ENCODE measurements at regions not wholly inside any gene's neighbourhood (a gene's known extent, or its start where the extent isn't known, plus 50 kb on each side); places are given as distances from the start of the nearest gene placed in this dataset.

GRCh38 chr9:108209132-108209685, 646.6 kb downstream of the ACTL7B start:
- Histone ChIP-seq H3K27me3 (ENCODE audit: control insufficient read depth in 2 of 2, insufficient read depth in 1 of 2, low read length in 1 of 2) (no peaks in the 10 kb centered on the region), H3K27ac (ENCODE audit: low read depth in 1 of 2, low read length in 1 of 2) (no peak overlapping the region), H3K36me3 (ENCODE audit: control insufficient read depth in 2 of 2, insufficient read depth in 2 of 2, low read length in 1 of 2) (no peaks in the 10 kb centered on the region), H3K4me1 (ENCODE audit: control insufficient read depth in 2 of 2, insufficient read depth in 2 of 2, low read length in 2 of 2) (no peaks in the 10 kb centered on the region), H3K9me3 (ENCODE audit: control insufficient read depth in 2 of 2, insufficient read depth in 1 of 2, low read length in 1 of 2) (no peaks in the 10 kb centered on the region), H3K4me3 (ENCODE audit: low read length in 2 of 2) (no peak overlapping the region)
- DNase-seq (ENCODE audit: low read depth in 6 of 9, low spot score in 9 of 9): no peak
- WGBS: 24% methylated on average over 5 of the region's 5 CpGs

- H3K4me3 ChIP-seq (ENCODE audit: low read length in 2 of 2): no peak overlapping the region
- no peaks in the 10 kb centered on the region for H3K36me3 ChIP-seq (ENCODE audit: control insufficient read depth in 2 of 2, insufficient read depth in 2 of 2, low read length in 1 of 2)
- no peak for DNase-seq (ENCODE audit: low read depth in 6 of 9, low spot score in 9 of 9)
- H3K4me1 ChIP-seq (ENCODE audit: control insufficient read depth in 2 of 2, insufficient read depth in 2 of 2, low read length in 2 of 2): no peaks in the 10 kb centered on the region
- 97% methylated on average over 7 of the region's 7 CpGs for WGBS
- no peaks in the 10 kb centered on the region for H3K9me3 ChIP-seq (ENCODE audit: control insufficient read depth in 2 of 2, insufficient read depth in 1 of 2, low read length in 1 of 2)
- H3K27ac ChIP-seq (ENCODE audit: low read depth in 1 of 2, low read length in 1 of 2): no peak overlapping the region
- H3K27me3 ChIP-seq (ENCODE audit: control insufficient read depth in 2 of 2, insufficient read depth in 1 of 2, low read length in 1 of 2): no peaks in the 10 kb centered on the region
These were observed 648.1 kb downstream of the ACTL7B start for GRCh38 chr9:108207561-108208165.

DNA sequence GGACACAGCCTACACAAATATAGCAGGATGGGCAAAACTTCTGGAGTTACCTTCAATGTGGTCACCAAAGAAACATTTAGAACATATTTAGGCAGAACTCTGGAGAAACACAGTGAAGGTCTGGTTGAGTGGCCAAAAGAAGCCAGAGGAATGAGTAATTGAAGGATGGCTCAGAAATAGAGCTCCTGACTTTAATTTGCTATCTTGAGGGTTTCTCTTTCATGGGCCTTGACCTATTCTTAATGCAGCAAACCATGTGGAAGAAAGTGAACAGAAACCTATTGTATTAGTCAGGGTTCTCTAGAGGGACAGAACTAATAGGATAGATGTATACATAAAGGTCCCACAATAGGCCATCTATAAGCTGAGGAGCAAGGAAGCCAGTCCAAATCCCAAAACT, 650.5 kb downstream of the ACTL7B start:
- H3K4me3 ChIP-seq (ENCODE audit: low read length in 2 of 2): no peak overlapping the region
- H3K27ac ChIP-seq (ENCODE audit: low read depth in 1 of 2, low read length in 1 of 2): no peak overlapping the region
- H3K9me3 ChIP-seq (ENCODE audit: control insufficient read depth in 2 of 2, insufficient read depth in 1 of 2, low read length in 1 of 2): no peaks in the 10 kb centered on the region
- no peaks in the 10 kb centered on the region for H3K4me1 ChIP-seq (ENCODE audit: control insufficient read depth in 2 of 2, insufficient read depth in 2 of 2, low read length in 2 of 2)
- DNase-seq (ENCODE audit: low read depth in 6 of 9, low spot score in 9 of 9): no peak
- no peaks in the 10 kb centered on the region for H3K27me3 ChIP-seq (ENCODE audit: control insufficient read depth in 2 of 2, insufficient read depth in 1 of 2, low read length in 1 of 2)
- no peaks in the 10 kb centered on the region for H3K36me3 ChIP-seq (ENCODE audit: control insufficient read depth in 2 of 2, insufficient read depth in 2 of 2, low read length in 1 of 2)

- Histone ChIP-seq H3K9me3 (ENCODE audit: control insufficient read depth in 2 of 2, insufficient read depth in 1 of 2, low read length in 1 of 2) (no peaks in the 10 kb centered on the region), H3K27me3 (ENCODE audit: control insufficient read depth in 2 of 2, insufficient read depth in 1 of 2, low read length in 1 of 2) (no peaks in the 10 kb centered on the region), H3K4me1 (ENCODE audit: control insufficient read depth in 2 of 2, insufficient read depth in 2 of 2, low read length in 2 of 2) (no peaks in the 10 kb centered on the region), H3K4me3 (ENCODE audit: low read length in 2 of 2) (no peak overlapping the region), H3K27ac (ENCODE audit: low read depth in 1 of 2, low read length in 1 of 2) (no peak overlapping the region), H3K36me3 (ENCODE audit: control insufficient read depth in 2 of 2, insufficient read depth in 2 of 2, low read length in 1 of 2) (no peaks in the 10 kb centered on the region)
- WGBS: 89% methylated on average over 1 of the region's 1 CpG
- DNase-seq (ENCODE audit: low read depth in 6 of 9, low spot score in 9 of 9): no peak
These were observed 657.9 kb downstream of the ACTL7B start for GRCh38 chr9:108197899-108198298.

DNA sequence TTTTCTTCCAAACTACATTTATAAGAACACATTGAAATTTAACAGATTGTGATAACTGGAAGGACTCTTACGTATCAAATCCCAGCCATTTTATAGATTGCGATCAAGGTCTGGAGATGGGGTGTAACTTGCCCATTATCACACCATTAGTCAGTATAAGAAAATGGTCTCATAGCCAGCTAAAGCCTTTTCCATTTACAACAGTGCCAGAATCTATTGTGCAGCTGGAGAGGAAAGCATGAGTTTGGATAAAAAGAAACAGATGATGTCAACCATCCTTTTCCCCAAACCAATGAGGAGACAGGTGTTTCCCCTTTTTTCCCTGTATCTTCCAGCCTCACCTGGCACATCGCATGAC, 658.8 kb downstream of the ACTL7B start:
- no peaks in the 10 kb centered on the region for H3K9me3 ChIP-seq (ENCODE audit: control insufficient read depth in 2 of 2, insufficient read depth in 1 of 2, low read length in 1 of 2)
- no peak overlapping the region for H3K27ac ChIP-seq (ENCODE audit: low read depth in 1 of 2, low read length in 1 of 2)
- no peak for DNase-seq (ENCODE audit: low read depth in 6 of 9, low spot score in 9 of 9)
- no peaks in the 10 kb centered on the region for H3K4me1 ChIP-seq (ENCODE audit: control insufficient read depth in 2 of 2, insufficient read depth in 2 of 2, low read length in 2 of 2)
- H3K36me3 ChIP-seq (ENCODE audit: control insufficient read depth in 2 of 2, insufficient read depth in 2 of 2, low read length in 1 of 2): no peaks in the 10 kb centered on the region
- H3K27me3 ChIP-seq (ENCODE audit: control insufficient read depth in 2 of 2, insufficient read depth in 1 of 2, low read length in 1 of 2): no peaks in the 10 kb centered on the region
- H3K4me3 ChIP-seq (ENCODE audit: low read length in 2 of 2): no peak overlapping the region
- 95% methylated on average over 3 of the region's 3 CpGs for WGBS

- Histone ChIP-seq H3K36me3 (ENCODE audit: control insufficient read depth in 2 of 2, insufficient read depth in 2 of 2, low read length in 1 of 2) (no peaks in the 10 kb centered on the region), H3K27me3 (ENCODE audit: control insufficient read depth in 2 of 2, insufficient read depth in 1 of 2, low read length in 1 of 2) (no peaks in the 10 kb centered on the region), H3K4me3 (ENCODE audit: low read length in 2 of 2) (no peak overlapping the region), H3K27ac (ENCODE audit: low read depth in 1 of 2, low read length in 1 of 2) (no peak overlapping the region), H3K4me1 (ENCODE audit: control insufficient read depth in 2 of 2, insufficient read depth in 2 of 2, low read length in 2 of 2) (no peaks in the 10 kb centered on the region), H3K9me3 (ENCODE audit: control insufficient read depth in 2 of 2, insufficient read depth in 1 of 2, low read length in 1 of 2) (no peaks in the 10 kb centered on the region)
- no peak for DNase-seq (ENCODE audit: low read depth in 6 of 9, low spot score in 9 of 9)
- WGBS: 95% methylated on average over 5 of the region's 5 CpGs
These were observed 659.3 kb downstream of the ACTL7B start for GRCh38 chr9:108196332-108197007.

GRCh38 chr9:108194154-108194553, 661.6 kb downstream of the ACTL7B start:
- DNase-seq (ENCODE audit: low read depth in 6 of 9, low spot score in 9 of 9): no peak
- no peaks in the 10 kb centered on the region for H3K27me3 ChIP-seq (ENCODE audit: control insufficient read depth in 2 of 2, insufficient read depth in 1 of 2, low read length in 1 of 2)
- H3K9me3 ChIP-seq (ENCODE audit: control insufficient read depth in 2 of 2, insufficient read depth in 1 of 2, low read length in 1 of 2): no peaks in the 10 kb centered on the region
- H3K27ac ChIP-seq (ENCODE audit: low read depth in 1 of 2, low read length in 1 of 2): no peak overlapping the region
- no peaks in the 10 kb centered on the region for H3K36me3 ChIP-seq (ENCODE audit: control insufficient read depth in 2 of 2, insufficient read depth in 2 of 2, low read length in 1 of 2)
- H3K4me3 ChIP-seq (ENCODE audit: low read length in 2 of 2): no peak overlapping the region
- no peaks in the 10 kb centered on the region for H3K4me1 ChIP-seq (ENCODE audit: control insufficient read depth in 2 of 2, insufficient read depth in 2 of 2, low read length in 2 of 2)

DNA sequence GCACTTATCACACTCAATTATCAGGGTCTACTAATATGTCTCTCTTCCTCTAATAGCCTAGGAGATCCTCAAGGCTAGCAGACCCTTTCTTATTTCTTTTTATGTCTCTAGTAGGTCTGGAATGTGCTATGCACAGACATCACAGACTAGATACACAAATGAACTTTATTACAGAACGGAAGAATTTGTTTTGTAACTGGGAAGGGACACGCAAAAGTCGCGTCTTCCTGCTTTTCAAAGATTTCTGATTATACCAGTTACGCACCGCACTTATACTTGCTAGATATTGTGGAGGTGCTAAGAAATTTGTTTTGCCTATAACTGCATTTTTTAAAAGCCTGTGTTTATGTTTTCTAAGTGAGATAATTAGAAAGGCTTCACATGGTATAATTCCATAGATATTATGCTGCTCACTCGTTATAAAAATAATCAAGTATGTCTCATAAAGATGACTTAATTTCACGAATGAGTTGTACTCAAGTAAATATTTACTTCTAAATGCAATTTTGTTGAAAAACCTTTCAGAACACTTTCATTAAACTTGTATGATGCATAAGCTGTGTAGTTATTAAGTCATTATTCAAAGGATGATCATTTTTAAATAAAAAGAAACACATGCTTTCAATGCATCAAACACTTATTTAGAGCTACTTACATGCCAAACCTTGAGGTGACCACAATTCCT, 662.6 kb downstream of the ACTL7B start:
- 96% methylated on average over 8 of the region's 8 CpGs for WGBS
- Histone ChIP-seq H3K27me3 (ENCODE audit: control insufficient read depth in 2 of 2, insufficient read depth in 1 of 2, low read length in 1 of 2) (no peaks in the 10 kb centered on the region), H3K27ac (ENCODE audit: low read depth in 1 of 2, low read length in 1 of 2) (no peak overlapping the region), H3K9me3 (ENCODE audit: control insufficient read depth in 2 of 2, insufficient read depth in 1 of 2, low read length in 1 of 2) (no peaks in the 10 kb centered on the region), H3K36me3 (ENCODE audit: control insufficient read depth in 2 of 2, insufficient read depth in 2 of 2, low read length in 1 of 2) (no peaks in the 10 kb centered on the region), H3K4me1 (ENCODE audit: control insufficient read depth in 2 of 2, insufficient read depth in 2 of 2, low read length in 2 of 2) (no peaks in the 10 kb centered on the region), H3K4me3 (ENCODE audit: low read length in 2 of 2) (no peak overlapping the region)
- no peak for DNase-seq (ENCODE audit: low read depth in 6 of 9, low spot score in 9 of 9)

DNA sequence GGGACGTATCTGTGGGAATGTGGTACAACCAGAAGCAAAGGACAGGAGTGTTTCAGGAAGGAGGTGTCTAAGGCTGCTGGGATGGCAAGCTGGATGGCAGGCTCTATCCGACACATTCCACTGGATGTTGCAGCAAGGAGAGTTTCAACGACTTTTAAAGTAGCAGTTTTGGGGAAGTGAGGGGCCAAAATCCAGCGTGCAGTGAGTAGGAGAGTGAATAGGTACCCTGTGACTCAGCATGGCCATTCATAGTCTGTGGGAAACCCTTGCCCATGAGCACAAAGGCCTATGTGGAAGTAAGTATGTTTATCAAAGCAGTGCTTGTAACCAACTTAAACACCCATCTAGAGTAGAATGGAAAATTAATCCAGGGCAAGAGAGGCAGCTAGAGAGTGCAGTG, 664.7 kb downstream of the ACTL7B start:
- 52% methylated on average over 4 of the region's 4 CpGs for WGBS
- Histone ChIP-seq H3K4me3 (ENCODE audit: low read length in 2 of 2) (no peak overlapping the region), H3K4me1 (ENCODE audit: control insufficient read depth in 2 of 2, insufficient read depth in 2 of 2, low read length in 2 of 2) (no peaks in the 10 kb centered on the region), H3K27me3 (ENCODE audit: control insufficient read depth in 2 of 2, insufficient read depth in 1 of 2, low read length in 1 of 2) (no peaks in the 10 kb centered on the region), H3K27ac (ENCODE audit: low read depth in 1 of 2, low read length in 1 of 2) (no peak overlapping the region), H3K36me3 (ENCODE audit: control insufficient read depth in 2 of 2, insufficient read depth in 2 of 2, low read length in 1 of 2) (no peaks in the 10 kb centered on the region), H3K9me3 (ENCODE audit: control insufficient read depth in 2 of 2, insufficient read depth in 1 of 2, low read length in 1 of 2) (no peaks in the 10 kb centered on the region)
- DNase-seq (ENCODE audit: low read depth in 6 of 9, low spot score in 9 of 9): no peak
